AG09309 (cell line): ENCODE measurements at regions not wholly inside any gene's neighbourhood (a gene's known extent, or its start where the extent isn't known, plus 50 kb on each side); places are given as distances from the start of the nearest gene placed in this dataset.
"Not testable (repeated sequence)": the region's sequence is repeated elsewhere in the genome, so short reads cannot be mapped to it uniquely, and the experiment has no call there.

Experiments used
- DNase-seq: peaks from one replicate; pipeline ENCODE4 v3.0.0-alpha.2; 2010; ENCODE audit warnings: low read depth
- H3K4me3 ChIP-seq: 2 replicates; pipeline ENCODE4 v1.5.1; 2011; ENCODE audit warnings: mild to moderate bottlenecking, low read depth, low read length, moderate library complexity; ENCODE audit not compliant: control insufficient read depth
- TF ChIP-seq, protein P1 (sequence below): IDR thresholded peaks from 2 replicates; pipeline ENCODE4 v1.5.1; 2011; ENCODE audit warnings: mild to moderate bottlenecking, low read depth, low read length, inconsistent platforms; ENCODE audit not compliant: insufficient read depth, control insufficient read depth; ENCODE audit errors: missing control alignments

DNA sequence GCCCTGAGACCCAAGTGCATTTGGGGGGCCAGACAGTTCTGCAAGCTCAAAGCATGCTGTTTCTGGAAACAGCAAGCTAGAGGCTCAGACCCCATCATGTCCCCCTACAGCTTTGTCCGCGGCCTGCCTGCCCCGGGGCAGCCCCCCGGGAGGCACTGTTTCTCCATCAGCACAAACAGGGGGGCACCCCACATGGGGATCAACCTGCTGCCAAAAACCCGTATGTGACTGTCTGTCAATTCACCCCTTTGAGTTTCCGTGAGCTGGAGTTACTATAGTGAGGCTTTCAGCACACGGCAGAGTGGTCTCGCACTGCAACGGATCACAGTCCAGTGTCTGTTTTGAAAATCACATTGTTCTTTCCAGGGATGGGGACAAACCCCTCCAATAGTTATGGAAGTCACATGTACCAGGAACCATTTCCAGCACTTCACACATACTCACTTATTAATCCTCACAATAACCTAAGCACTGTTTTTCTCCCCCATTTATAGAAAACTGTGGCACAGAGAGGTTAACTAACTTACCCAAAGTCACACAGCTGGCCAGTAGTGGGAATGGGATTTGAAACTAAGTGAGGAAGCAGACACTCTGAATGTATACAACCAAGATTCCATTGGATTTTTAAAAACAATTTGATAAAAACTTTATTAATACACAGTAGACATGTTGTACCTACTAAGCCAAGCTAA, 269.0 kb downstream of the C16orf95 start:
- H3K4me3 ChIP-seq: no peak overlapping the region
- TF ChIP-seq, protein P1, sequence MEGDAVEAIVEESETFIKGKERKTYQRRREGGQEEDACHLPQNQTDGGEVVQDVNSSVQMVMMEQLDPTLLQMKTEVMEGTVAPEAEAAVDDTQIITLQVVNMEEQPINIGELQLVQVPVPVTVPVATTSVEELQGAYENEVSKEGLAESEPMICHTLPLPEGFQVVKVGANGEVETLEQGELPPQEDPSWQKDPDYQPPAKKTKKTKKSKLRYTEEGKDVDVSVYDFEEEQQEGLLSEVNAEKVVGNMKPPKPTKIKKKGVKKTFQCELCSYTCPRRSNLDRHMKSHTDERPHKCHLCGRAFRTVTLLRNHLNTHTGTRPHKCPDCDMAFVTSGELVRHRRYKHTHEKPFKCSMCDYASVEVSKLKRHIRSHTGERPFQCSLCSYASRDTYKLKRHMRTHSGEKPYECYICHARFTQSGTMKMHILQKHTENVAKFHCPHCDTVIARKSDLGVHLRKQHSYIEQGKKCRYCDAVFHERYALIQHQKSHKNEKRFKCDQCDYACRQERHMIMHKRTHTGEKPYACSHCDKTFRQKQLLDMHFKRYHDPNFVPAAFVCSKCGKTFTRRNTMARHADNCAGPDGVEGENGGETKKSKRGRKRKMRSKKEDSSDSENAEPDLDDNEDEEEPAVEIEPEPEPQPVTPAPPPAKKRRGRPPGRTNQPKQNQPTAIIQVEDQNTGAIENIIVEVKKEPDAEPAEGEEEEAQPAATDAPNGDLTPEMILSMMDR: no peak
- DNase-seq: no peak

DNA sequence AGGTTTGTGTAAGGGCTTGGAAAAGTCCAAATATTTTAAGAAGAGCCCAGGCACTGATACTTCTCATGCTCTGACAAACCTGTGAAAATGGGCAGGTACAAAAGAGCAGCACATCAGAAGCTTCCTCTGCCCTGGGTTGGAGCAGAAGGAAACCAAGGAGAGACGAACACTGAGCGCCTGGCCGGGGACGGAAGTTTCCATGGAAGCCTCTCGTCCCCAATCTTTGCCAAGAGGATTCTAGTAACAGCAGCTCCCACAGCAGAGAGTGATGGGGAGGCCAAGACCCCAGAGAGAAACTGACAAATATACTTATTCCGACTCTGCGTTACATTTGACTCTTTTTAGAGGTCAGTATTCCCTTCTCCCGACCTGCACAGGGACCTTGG, 268.5 kb downstream of the C16orf95 start:
- H3K4me3 ChIP-seq: no peak overlapping the region
- no peak for DNase-seq
- TF ChIP-seq, protein P1: no peak

DNA sequence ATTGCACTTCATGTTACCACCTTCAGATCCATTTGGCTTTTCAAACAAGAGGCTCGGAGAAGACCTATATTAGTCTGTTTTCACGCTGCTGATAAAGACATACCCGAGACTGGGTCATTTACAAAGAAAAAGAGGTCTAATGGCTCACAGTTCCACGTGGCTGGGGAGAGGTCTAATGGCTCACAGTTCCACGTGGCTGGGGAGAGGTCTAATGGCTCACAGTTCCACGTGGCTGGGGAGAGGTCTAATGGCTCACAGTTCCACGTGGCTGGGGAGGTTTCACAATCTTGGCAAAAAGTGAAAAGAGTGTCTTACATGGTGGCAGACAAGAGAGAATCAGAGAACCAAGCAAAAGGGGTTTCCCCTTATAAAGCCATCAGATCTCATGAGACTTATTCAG, 268.0 kb downstream of the C16orf95 start:
- DNase-seq, H3K4me3 ChIP-seq: not testable (repeated sequence)

DNA sequence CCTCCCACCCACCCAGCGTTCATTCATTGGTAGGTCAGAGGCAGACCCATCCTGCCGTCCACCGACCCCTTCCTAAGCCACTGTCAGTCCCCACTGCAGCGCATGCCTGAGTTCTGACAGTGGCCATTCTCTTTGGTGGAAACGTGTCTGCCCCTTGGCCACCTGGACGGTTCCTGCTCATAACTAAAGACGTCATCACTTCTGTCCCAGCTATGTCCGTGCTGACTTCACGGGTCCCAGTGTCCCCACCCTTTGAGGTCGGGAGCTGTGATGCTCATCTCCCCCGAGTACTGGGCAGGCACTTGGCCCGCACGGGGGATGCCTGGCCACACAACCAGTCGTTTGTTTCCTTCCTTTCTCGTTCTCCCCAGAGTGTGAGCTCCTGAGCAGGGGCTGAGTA, 267.1 kb downstream of the C16orf95 start:
- no peak for DNase-seq
- no peak overlapping the region for H3K4me3 ChIP-seq
- TF ChIP-seq, protein P1: no peak

DNA sequence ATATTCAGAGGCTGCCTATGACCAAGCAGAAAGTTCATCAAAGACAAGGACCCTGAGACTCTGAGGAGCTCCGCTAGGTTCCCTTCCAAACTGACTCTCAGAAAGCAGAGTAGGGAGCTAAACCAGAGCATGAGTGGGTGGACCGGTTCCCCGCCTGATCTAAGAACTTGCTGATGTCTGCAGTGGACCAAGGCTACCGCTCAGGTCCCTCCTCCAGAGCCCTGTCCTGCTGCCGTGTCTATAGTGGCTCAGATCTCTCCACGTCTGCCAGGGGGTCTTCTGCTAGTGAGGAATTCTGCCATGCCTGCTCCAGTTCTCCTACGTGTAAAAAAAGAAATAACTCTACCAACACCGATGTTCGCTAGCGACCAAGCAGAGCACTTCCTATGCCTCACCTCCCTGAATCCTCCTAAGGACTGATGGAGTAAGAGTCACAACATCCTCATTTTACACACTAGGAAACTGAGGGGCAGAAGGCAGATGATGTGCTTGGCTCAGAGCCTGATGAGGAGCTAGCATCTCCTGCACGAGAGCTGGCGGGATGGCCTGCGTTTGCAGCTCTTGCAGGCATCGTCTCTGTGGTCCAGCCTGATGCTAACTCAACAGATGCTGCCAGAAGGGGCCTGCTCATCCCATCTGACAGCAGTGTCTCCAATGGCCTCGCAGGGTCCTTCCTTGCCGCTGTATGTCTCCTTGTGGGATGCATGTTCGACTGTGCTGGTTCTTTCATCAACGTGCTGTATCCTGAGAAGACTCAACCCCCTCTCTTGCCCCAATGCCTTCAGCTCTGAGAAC, 265.5 kb downstream of the C16orf95 start:
- no peak for DNase-seq
- H3K4me3 ChIP-seq: no peak overlapping the region
- TF ChIP-seq, protein P1: no peak

DNA sequence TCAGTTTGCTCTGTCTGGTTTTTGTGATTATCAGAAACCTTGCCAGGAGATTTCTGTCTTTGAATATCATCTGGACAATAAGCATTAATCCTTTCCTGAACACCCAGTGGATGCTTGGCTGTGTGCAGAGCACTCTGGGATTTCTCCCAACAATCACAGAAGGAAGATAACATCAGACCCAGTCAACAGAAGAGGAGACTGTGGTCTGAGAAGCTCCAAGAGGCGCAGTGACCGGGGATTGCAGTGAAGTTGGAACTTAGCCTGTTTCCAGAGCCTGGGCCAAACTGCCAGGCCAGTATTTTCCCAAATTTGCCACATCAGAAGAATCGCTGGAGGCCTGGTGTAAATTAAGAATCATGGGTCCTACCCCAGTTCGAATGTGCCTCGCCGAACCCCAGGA, 264.7 kb downstream of the C16orf95 start:
- no peak for DNase-seq
- H3K4me3 ChIP-seq: no peak overlapping the region
- TF ChIP-seq, protein P1: no peak
